ENCODE measurements at regions not wholly inside any gene's neighbourhood (a gene's known extent, or its start where the extent isn't known, plus 50 kb on each side); places are given as distances from the start of the nearest gene placed in this dataset.

- no peak overlapping the region for H3K4me3 Mint-ChIP-seq
Measured at GRCh38 chr17:34822007-34822739, 139.1 kb downstream of the CCT6B start.

DNA sequence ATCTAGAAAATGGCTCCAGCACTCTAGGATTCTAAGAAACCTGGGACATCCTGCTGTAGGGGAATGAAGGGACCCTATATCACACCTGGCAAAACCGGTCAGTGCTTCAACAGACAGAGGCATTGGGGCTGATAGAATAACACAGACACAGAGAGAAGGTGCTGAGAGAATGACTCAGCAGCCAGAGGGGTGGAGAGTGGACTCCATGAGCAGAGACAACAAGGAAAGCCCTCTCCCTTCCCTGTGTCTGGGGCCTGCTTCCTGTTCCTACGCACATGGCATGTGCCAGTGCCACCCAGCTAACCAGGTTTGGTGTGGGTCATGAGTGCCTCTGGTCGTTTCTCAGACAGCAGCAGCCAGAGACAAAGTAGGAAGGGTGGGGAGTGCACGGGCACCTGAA is 140.3 kb downstream of the CCT6B start:
- no peak overlapping the region for H3K27ac Mint-ChIP-seq

More at GRCh38 chr17:34822007-34822739, 139.1 kb downstream of the CCT6B start:
- Mint-ChIP-seq H3K36me3 (ENCODE audit: low read depth) (no peaks in the 10 kb centered on the region), H3K27me3 (ENCODE audit: insufficient read depth) (no peaks in the 10 kb centered on the region), H3K27ac (no peak overlapping the region), H3K9me3 (no peaks in the 10 kb centered on the region), H3K4me1 (ENCODE audit: low read depth) (no peaks in the 10 kb centered on the region)
- DNase-seq (ENCODE audit: low spot score): no peak
- intact Hi-C loops (cut with micrococcal nuclease): no loop called here

GRCh38 chr17:34820248-34820801 is 140.9 kb downstream of the CCT6B start:
- Mint-ChIP-seq H3K4me1 (ENCODE audit: low read depth) (no peaks in the 10 kb centered on the region), H3K9me3 (no peaks in the 10 kb centered on the region), H3K27ac (no peak overlapping the region), H3K27me3 (ENCODE audit: insufficient read depth) (peaks cover 1% of the 10 kb centered on the region), H3K36me3 (ENCODE audit: low read depth) (no peaks in the 10 kb centered on the region), H3K4me3 (no peak overlapping the region)
- intact Hi-C loops (cut with micrococcal nuclease): no loop called here
- DNase-seq (ENCODE audit: low spot score): no peak

More for the DNA sequence above, 140.3 kb downstream of the CCT6B start:
- DNase-seq (ENCODE audit: low spot score): no peak
- Mint-ChIP-seq H3K4me1 (ENCODE audit: low read depth) (no peaks in the 10 kb centered on the region), H3K27me3 (ENCODE audit: insufficient read depth) (peaks cover 1% of the 10 kb centered on the region), H3K36me3 (ENCODE audit: low read depth) (no peaks in the 10 kb centered on the region), H3K9me3 (no peaks in the 10 kb centered on the region), H3K4me3 (no peak overlapping the region)
- intact Hi-C loops (cut with micrococcal nuclease): no loop called here

GRCh38 chr17:34817252-34818035 is 143.8 kb downstream of the CCT6B start:
- Mint-ChIP-seq H3K4me3 (no peak overlapping the region), H3K36me3 (ENCODE audit: low read depth) (no peaks in the 10 kb centered on the region), H3K27me3 (ENCODE audit: insufficient read depth) (peaks cover 1% of the 10 kb centered on the region), H3K4me1 (ENCODE audit: low read depth) (no peaks in the 10 kb centered on the region), H3K9me3 (no peaks in the 10 kb centered on the region), H3K27ac (no peak overlapping the region)
- intact Hi-C loops (cut with micrococcal nuclease): no loop called here
- DNase-seq (ENCODE audit: low spot score): no peak

DNA sequence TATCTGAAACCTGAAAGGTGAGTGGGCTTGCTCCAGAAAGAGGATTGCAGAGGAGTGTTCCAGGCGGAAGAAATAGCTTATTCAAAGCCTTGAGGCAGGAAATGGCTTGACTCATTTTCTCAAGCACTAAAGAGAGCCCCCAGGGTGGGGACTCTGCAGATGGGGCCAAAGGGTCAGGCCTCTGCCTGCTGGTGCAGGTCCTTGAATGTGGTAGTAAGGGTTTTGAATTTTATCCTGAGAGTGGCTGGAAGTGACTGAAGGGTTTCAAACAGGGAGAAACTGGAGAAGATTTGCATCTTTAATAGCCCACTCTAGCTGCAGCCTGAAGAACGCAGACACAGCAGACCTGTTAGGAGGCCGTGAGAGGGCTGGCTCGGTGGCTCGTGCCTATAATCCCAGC is 144.4 kb downstream of the CCT6B start:
- Mint-ChIP-seq H3K4me3 (no peak overlapping the region), H3K9me3 (no peaks in the 10 kb centered on the region), H3K4me1 (ENCODE audit: low read depth) (no peaks in the 10 kb centered on the region), H3K36me3 (ENCODE audit: low read depth) (no peaks in the 10 kb centered on the region), H3K27ac (no peak overlapping the region), H3K27me3 (ENCODE audit: insufficient read depth) (peaks cover 1% of the 10 kb centered on the region)
- DNase-seq (ENCODE audit: low spot score): no peak
- intact Hi-C loops (cut with micrococcal nuclease): no loop called here

GRCh38 chr17:34813290-34813689 is 148.0 kb downstream of the CCT6B start:
- no peak for DNase-seq (ENCODE audit: low spot score)
- intact Hi-C loops (cut with micrococcal nuclease): no loop called here
- Mint-ChIP-seq H3K27ac (no peak overlapping the region), H3K9me3 (no peaks in the 10 kb centered on the region), H3K4me3 (no peak overlapping the region), H3K4me1 (ENCODE audit: low read depth) (no peaks in the 10 kb centered on the region), H3K36me3 (ENCODE audit: low read depth) (no peaks in the 10 kb centered on the region), H3K27me3 (ENCODE audit: insufficient read depth) (peaks cover 1% of the 10 kb centered on the region)

DNA sequence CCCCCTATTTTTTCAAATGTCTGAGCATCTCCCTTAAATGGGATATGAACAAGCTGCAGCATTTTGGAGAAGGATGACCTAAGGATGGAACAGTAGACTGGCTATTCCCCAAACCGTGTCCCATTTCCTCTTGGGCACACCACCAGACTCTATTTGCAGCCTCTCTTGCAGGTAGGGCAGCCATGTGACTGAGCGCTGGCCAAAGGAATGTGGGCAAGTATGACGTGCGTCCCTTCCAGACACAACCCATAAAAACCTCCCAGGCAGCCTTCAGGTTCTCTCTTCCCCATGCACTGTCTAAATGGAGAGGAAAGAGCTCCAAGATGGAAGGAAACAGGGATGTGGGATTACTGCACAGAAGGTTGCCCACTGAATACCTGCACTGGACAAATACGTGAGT is 149.7 kb downstream of the CCT6B start:
- intact Hi-C loops (cut with micrococcal nuclease): no loop called here
- Mint-ChIP-seq H3K9me3 (no peaks in the 10 kb centered on the region), H3K27me3 (ENCODE audit: insufficient read depth) (no peaks in the 10 kb centered on the region), H3K36me3 (ENCODE audit: low read depth) (no peaks in the 10 kb centered on the region), H3K4me1 (ENCODE audit: low read depth) (no peaks in the 10 kb centered on the region), H3K4me3 (no peak overlapping the region), H3K27ac (no peak overlapping the region)
- DNase-seq (ENCODE audit: low spot score): no peak

- H3K4me1 Mint-ChIP-seq (ENCODE audit: low read depth): no peaks in the 10 kb centered on the region
- H3K4me3 Mint-ChIP-seq: no peak overlapping the region
- H3K27ac Mint-ChIP-seq: no peak overlapping the region
- no peaks in the 10 kb centered on the region for H3K9me3 Mint-ChIP-seq
- DNase-seq (ENCODE audit: low spot score): no peak
- intact Hi-C loops (cut with micrococcal nuclease): no loop called here
- H3K36me3 Mint-ChIP-seq (ENCODE audit: low read depth): no peaks in the 10 kb centered on the region
- peaks cover 5% of the 10 kb centered on the region for H3K27me3 Mint-ChIP-seq (ENCODE audit: insufficient read depth)
Measured at GRCh38 chr17:34800661-34801060, 160.6 kb downstream of the CCT6B start.

GRCh38 chr17:34799751-34800150 is 161.5 kb downstream of the CCT6B start:
- H3K27ac Mint-ChIP-seq: no peak overlapping the region
- H3K4me1 Mint-ChIP-seq (ENCODE audit: low read depth): no peaks in the 10 kb centered on the region
- no peak for DNase-seq (ENCODE audit: low spot score)
- no peaks in the 10 kb centered on the region for H3K36me3 Mint-ChIP-seq (ENCODE audit: low read depth)
- H3K4me3 Mint-ChIP-seq: no peak overlapping the region
- intact Hi-C loops (cut with micrococcal nuclease): no loop called here
- peaks cover 2% of the 10 kb centered on the region for H3K27me3 Mint-ChIP-seq (ENCODE audit: insufficient read depth)
- no peaks in the 10 kb centered on the region for H3K9me3 Mint-ChIP-seq

DNA sequence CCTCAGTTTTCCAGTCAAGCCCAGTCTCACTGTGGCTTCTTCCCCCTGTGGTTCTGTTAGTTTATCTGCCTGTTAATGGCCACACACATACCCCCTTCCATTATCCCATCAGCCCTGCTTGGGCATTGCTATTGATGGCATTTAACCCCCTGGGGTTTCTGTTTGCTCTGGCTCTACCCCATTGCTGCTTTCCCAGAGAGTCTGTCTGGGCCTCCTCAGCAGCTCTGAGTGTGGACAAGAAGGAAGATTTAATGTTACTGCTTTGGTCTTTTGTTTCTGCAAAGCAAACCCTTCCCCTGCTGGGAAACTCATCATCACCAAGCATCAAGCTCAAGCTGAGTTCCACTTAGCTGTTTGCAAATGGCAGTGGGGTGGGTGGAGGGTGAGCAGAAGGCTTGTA is 162.7 kb downstream of the CCT6B start:
- H3K9me3 Mint-ChIP-seq: no peaks in the 10 kb centered on the region
- H3K4me3 Mint-ChIP-seq: no peak overlapping the region
- no peak overlapping the region for H3K27ac Mint-ChIP-seq
- no peaks in the 10 kb centered on the region for H3K36me3 Mint-ChIP-seq (ENCODE audit: low read depth)
- peaks cover 2% of the 10 kb centered on the region for H3K27me3 Mint-ChIP-seq (ENCODE audit: insufficient read depth)
- DNase-seq (ENCODE audit: low spot score): no peak
- intact Hi-C loops (cut with micrococcal nuclease): no loop called here
- H3K4me1 Mint-ChIP-seq (ENCODE audit: low read depth): no peaks in the 10 kb centered on the region

DNA sequence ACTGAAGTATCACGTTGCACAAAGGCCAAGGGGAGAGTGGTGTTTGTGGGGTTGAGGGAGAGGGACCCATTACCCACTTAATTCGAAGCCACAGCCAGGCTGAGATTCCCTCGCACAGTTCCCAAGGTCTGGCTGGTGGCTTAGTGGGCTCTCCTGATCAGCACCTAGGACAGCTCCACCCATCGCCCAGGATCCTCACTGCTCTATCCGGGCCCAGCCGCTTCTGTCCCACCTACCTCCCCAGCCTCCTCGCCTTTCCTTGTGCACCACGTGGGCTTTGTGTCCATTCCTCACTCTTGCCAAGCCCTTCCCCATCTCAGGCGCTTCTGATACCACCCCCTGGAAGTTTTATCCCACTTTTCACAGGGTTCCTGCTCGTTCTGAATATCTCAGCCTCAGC is 163.5 kb downstream of the CCT6B start:
- H3K27ac Mint-ChIP-seq: no peak overlapping the region

DNA sequence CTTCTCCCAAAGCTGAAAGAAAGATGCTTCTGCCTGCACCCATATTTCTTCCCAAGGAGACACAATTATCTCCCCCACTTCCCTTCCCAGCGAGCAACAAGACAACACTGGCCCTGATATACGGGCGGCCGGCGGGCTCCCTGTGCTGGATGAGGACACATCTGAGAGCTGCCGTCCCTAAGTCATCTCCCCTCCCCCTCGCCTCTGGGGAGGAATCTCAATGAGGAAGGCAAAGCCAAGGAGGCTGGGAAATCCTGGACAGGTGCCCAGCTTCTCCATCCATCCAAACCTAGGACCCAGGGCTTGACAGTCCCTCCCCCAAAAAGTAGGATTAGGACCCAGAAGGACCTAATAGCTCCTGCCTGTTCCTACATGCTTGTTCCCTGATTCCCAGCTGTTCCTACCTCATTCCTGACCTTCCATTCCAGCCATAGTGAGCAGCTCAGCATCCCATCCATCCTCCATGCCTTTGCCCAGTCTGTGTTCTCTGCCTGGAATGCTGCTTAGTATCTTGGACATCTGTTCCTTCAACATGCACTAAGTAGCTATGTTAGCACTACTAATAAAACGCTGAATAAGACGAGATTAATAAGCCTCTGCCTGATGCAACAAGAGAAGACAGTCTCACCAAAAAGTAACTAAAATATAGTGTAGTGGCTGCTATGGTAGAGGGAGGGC is 167.9 kb downstream of the CCT6B start:
- no peak for DNase-seq (ENCODE audit: low spot score)
- H3K4me1 Mint-ChIP-seq (ENCODE audit: low read depth): no peaks in the 10 kb centered on the region
- no peak overlapping the region for H3K27ac Mint-ChIP-seq
- no peak overlapping the region for H3K4me3 Mint-ChIP-seq
- H3K27me3 Mint-ChIP-seq (ENCODE audit: insufficient read depth): no peaks in the 10 kb centered on the region
- intact Hi-C loops (cut with micrococcal nuclease): no loop called here
- H3K9me3 Mint-ChIP-seq: no peaks in the 10 kb centered on the region
- H3K36me3 Mint-ChIP-seq (ENCODE audit: low read depth): no peaks in the 10 kb centered on the region

More for the DNA sequence above, 163.5 kb downstream of the CCT6B start:
- intact Hi-C loops (cut with micrococcal nuclease): no loop called here
- no peaks in the 10 kb centered on the region for H3K36me3 Mint-ChIP-seq (ENCODE audit: low read depth)
- H3K9me3 Mint-ChIP-seq: no peaks in the 10 kb centered on the region
- H3K4me3 Mint-ChIP-seq: no peak overlapping the region
- DNase-seq (ENCODE audit: low spot score): no peak
- H3K4me1 Mint-ChIP-seq (ENCODE audit: low read depth): no peaks in the 10 kb centered on the region
- peaks cover 2% of the 10 kb centered on the region for H3K27me3 Mint-ChIP-seq (ENCODE audit: insufficient read depth)

DNA sequence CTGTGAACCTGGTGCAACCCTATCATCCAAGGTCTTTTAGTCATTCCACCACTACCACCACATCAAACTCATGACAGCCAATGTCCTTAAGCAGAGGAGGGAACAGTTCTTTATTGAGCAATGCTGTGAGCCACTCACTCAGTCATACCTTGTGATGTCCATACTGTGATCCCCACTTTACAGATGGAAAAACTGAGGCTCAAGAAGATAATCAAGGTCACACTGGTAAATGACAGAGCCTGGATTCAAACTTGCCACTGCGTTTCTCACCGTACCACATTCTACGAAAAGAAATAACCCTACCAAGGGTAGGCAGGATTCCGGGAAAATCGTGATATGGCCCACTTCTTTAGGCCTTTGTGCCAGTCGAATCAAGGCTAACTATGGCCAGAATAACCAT is 172.6 kb downstream of the CCT6B start:
- no peak for DNase-seq (ENCODE audit: low spot score)
- Mint-ChIP-seq H3K4me1 (ENCODE audit: low read depth) (no peaks in the 10 kb centered on the region), H3K9me3 (no peaks in the 10 kb centered on the region), H3K4me3 (no peak overlapping the region), H3K27me3 (ENCODE audit: insufficient read depth) (no peaks in the 10 kb centered on the region), H3K27ac (no peak overlapping the region), H3K36me3 (ENCODE audit: low read depth) (no peaks in the 10 kb centered on the region)
- intact Hi-C loops (cut with micrococcal nuclease): no loop called here
